ENCODE measurements at regions not wholly inside any gene's neighbourhood (a gene's known extent, or its start where the extent isn't known, plus 50 kb on each side); places are given as distances from the start of the nearest gene placed in this dataset.

DNA sequence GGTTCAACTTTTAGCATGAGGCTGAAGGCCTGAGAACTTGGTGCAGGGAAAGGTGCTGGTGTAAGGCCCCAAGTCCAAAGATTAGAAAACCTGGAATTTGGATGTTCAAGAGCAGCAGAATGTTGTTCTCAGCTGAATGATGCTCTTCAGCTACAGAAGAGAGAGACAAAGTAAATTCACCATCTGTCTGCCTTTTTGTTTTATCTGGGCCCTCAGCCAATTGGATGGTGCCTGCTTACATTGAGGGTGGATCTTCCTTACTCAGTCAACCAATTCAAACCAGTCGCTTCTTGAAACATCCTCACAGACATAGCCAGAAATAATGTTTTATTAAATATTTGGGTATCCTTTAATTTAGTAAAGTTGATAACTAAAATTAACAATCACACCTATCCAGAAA lies 748.2 kb upstream of the ADAMTS5 start:
- TF ChIP-seq EZH2 (IDR thresholded peaks at IDR 0.05; ENCODE audit: insufficient read depth, poor library complexity, severe bottlenecking) (no peak), EZH2phosphoT487 (IDR thresholded peaks at IDR 0.05; ENCODE audit: insufficient read depth, low read depth) (no peak)
- Histone ChIP-seq H4K20me1 (ENCODE audit: insufficient read depth) (no peaks in the 10 kb centered on the region), H3K4me2 (ENCODE audit: unreplicated experiment) (no peak overlapping the region), H3K27ac (no peak overlapping the region), H2AFZ (no peak overlapping the region), H3K79me2 (ENCODE audit: insufficient read depth) (no peaks in the 10 kb centered on the region), H3K27me3 (replicated peaks; ENCODE audit: insufficient read depth) (no peaks in the 10 kb centered on the region), H3K36me3 (ENCODE audit: low read depth) (no peaks in the 10 kb centered on the region), H3K4me1 (ENCODE audit: insufficient read depth) (no peaks in the 10 kb centered on the region), H3K9me2 (ENCODE audit: insufficient read depth) (no peaks in the 10 kb centered on the region), H3F3A (ENCODE audit: insufficient read depth) (no peaks in the 10 kb centered on the region), H3K9me3 (ENCODE audit: low read depth) (no peaks in the 10 kb centered on the region), H3K4me3 (no peak overlapping the region), H3K9ac (no peak overlapping the region)
- in situ Hi-C loops (cut with MboI), result no loop called here
- WGBS, 2 experiments (ENCODE audit: low coverage in 1 of 2, low lambda C conversion rate in 2 of 2, missing lambda C conversion rate in 2 of 2), result 66 to 68% methylated on average over 1 of the region's 1 CpG
- no peak for DNase-seq

DNA sequence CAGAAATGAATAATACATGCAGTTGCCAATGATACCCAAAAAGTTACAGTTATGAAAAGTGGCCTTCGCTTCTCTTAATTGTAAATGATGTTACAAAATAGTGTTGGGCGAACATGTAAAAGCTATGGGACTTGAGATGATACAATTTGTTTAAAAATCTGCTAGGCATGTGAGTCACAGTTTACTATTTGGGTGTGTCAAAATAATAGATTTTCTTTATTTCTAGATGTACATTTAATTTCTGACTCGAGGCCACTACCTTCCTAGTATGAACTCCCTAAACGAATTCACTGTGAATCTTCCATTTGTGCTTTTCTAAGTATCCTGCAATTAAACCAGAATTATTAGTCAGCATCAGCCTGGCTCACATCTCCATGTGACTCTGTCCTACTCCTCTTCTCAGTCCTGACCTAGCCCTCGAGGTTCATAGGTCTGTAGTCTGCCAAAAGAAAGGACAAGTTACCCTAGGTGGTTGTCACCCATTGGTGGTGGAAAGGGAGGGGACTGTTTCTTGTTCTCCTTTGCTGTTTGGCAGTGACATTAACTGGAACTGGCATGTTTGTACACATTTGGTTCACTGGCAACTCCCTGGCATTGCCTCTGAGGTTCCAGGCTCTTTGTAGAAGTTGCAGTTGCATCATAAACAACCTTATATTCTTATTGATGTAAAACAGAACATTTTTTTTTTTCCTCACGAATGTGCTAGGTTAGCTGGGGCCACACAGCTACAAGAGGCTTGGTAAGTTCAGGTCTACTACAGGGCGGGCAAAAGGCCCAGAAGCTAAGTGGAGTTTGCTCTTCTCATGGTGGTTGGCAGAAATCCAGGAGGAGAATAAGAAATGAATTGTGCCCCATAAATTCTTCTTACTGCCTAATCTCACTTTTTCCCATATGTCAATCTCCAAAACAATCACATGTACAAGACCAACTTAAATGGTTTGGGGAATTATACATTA lies 746.5 kb upstream of the ADAMTS5 start:
- Histone ChIP-seq H2AFZ (no peak overlapping the region), H3F3A (ENCODE audit: insufficient read depth) (no peaks in the 10 kb centered on the region), H3K4me3 (no peak overlapping the region), H3K27ac (no peak overlapping the region), H3K9ac (no peak overlapping the region), H4K20me1 (ENCODE audit: insufficient read depth) (no peaks in the 10 kb centered on the region), H3K4me2 (ENCODE audit: unreplicated experiment) (no peak overlapping the region), H3K36me3 (ENCODE audit: low read depth) (no peaks in the 10 kb centered on the region), H3K27me3 (replicated peaks; ENCODE audit: insufficient read depth) (no peaks in the 10 kb centered on the region), H3K4me1 (ENCODE audit: insufficient read depth) (no peaks in the 10 kb centered on the region), H3K9me2 (ENCODE audit: insufficient read depth) (no peaks in the 10 kb centered on the region; the same call in 1 of the 2 replicates), H3K9me3 (ENCODE audit: low read depth) (no peaks in the 10 kb centered on the region), H3K79me2 (ENCODE audit: insufficient read depth) (no peaks in the 10 kb centered on the region)
- TF ChIP-seq EZH2phosphoT487 (IDR thresholded peaks at IDR 0.05; ENCODE audit: insufficient read depth, low read depth) (no peak), EZH2 (IDR thresholded peaks at IDR 0.05; ENCODE audit: insufficient read depth, poor library complexity, severe bottlenecking) (no peak)
- 71 to 72% methylated on average over 7 of the region's 7 CpGs for WGBS, 2 experiments (ENCODE audit: low coverage in 1 of 2, low lambda C conversion rate in 2 of 2, missing lambda C conversion rate in 2 of 2)
- DNase-seq, result no peak
- in situ Hi-C loops (cut with MboI), result no loop called here

- Histone ChIP-seq H3K4me3 (no peak overlapping the region), H3K27me3 (replicated peaks; ENCODE audit: insufficient read depth) (no peaks in the 10 kb centered on the region), H3K4me2 (ENCODE audit: unreplicated experiment) (no peak overlapping the region), H3K79me2 (ENCODE audit: insufficient read depth) (no peaks in the 10 kb centered on the region), H3K27ac (no peak overlapping the region), H3K4me1 (ENCODE audit: insufficient read depth) (peaks cover 15% of the 10 kb centered on the region), H3K36me3 (ENCODE audit: low read depth) (no peaks in the 10 kb centered on the region), H3K9ac (no peak overlapping the region), H3K9me2 (ENCODE audit: insufficient read depth) (no peaks in the 10 kb centered on the region; the same call in 1 of the 2 replicates), H3F3A (ENCODE audit: insufficient read depth) (no peaks in the 10 kb centered on the region; the same call in 1 of the 2 replicates), H2AFZ (peak overlapping the region; percentile 32; the same call in 1 of the 2 replicates), H4K20me1 (ENCODE audit: insufficient read depth) (no peaks in the 10 kb centered on the region), H3K9me3 (ENCODE audit: low read depth) (no peaks in the 10 kb centered on the region)
- no peak for DNase-seq
- no peak for TF ChIP-seq EZH2phosphoT487 (IDR thresholded peaks at IDR 0.05; ENCODE audit: insufficient read depth, low read depth)
- TF ChIP-seq EZH2 (IDR thresholded peaks at IDR 0.05; ENCODE audit: insufficient read depth, poor library complexity, severe bottlenecking), result no peak
- in situ Hi-C loops (cut with MboI), result loop anchor here (10.0 kb wide), 4 partner anchors 220 to 1040 kb away; partner anchors contain the start of gene ADAMTS1
- WGBS, 2 experiments (ENCODE audit: low coverage in 1 of 2, low lambda C conversion rate in 2 of 2, missing lambda C conversion rate in 2 of 2), result 90 to 93% methylated on average over 8 of the region's 8 CpGs
Observed at GRCh38 chr21:27704567-27705166, 737.8 kb upstream of the ADAMTS5 start.

DNA sequence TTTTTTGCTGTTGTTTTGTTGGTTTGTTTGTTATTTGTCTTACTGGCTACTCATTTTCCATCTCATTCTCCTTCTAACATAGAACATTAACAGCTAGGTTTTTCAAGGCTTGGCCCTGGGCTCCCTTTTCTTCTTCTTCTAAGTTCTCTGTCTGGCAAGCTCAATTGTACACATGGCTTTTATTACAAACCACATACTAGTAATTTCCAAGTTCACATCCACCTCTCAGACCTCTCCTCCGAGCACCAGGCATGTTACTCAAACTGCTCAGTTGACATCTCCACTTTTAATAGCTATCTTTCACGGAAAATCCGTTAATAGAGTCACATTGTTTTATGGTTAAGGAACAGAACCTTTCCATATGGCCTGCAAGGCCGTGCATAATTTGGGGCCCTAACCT lies 736.9 kb upstream of the ADAMTS5 start:
- peak; percentile 44 for DNase-seq
- in situ Hi-C loops (cut with MboI), result loop anchor here (10.0 kb wide), 4 partner anchors 219 to 1041 kb away; partner anchors contain the start of gene ADAMTS1
- Histone ChIP-seq H3K4me1 (ENCODE audit: insufficient read depth) (peaks cover 15% of the 10 kb centered on the region), H3F3A (ENCODE audit: insufficient read depth) (no peaks in the 10 kb centered on the region; the same call in 1 of the 2 replicates), H3K4me3 (no peak overlapping the region), H2AFZ (peak overlapping the region; percentile 32; the same call in 1 of the 2 replicates), H3K9me3 (ENCODE audit: low read depth) (no peaks in the 10 kb centered on the region), H3K36me3 (ENCODE audit: low read depth) (no peaks in the 10 kb centered on the region), H3K9ac (no peak overlapping the region), H4K20me1 (ENCODE audit: insufficient read depth) (no peaks in the 10 kb centered on the region), H3K79me2 (ENCODE audit: insufficient read depth) (no peaks in the 10 kb centered on the region), H3K27me3 (replicated peaks; ENCODE audit: insufficient read depth) (no peaks in the 10 kb centered on the region), H3K9me2 (ENCODE audit: insufficient read depth) (no peaks in the 10 kb centered on the region; the same call in 1 of the 2 replicates), H3K27ac (no peak overlapping the region), H3K4me2 (ENCODE audit: unreplicated experiment) (no peak overlapping the region)
- TF ChIP-seq EZH2phosphoT487 (IDR thresholded peaks at IDR 0.05; ENCODE audit: insufficient read depth, low read depth), result no peak
- WGBS, 2 experiments (ENCODE audit: low coverage in 1 of 2, low lambda C conversion rate in 2 of 2, missing lambda C conversion rate in 2 of 2), result 28 to 29% methylated on average over 4 of the region's 4 CpGs

Data from GM23248 (cell line).